ENCODE measurements at regions not wholly inside any gene's neighbourhood (a gene's known extent, or its start where the extent isn't known, plus 50 kb on each side); places are given as distances from the start of the nearest gene placed in this dataset.

DNA sequence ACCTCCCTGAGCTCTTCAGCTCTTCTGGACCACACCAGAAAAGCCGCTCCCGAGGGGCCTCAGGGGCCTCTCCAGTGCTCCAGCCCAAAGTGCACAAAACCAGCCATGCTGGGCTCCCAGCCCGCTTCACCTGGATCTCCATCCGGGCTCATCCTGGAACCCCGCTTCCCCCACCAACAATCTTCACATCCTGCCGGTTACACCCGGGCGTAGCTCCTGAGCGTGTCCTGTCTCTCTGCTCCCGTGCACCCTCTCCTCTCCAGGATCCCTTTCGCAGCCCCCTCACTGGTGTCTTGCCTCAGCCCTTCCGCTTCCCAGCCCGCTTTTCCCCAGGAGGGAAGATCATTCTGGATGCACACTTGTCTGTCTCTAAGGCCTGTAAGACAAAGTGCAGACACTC lies 123.7 kb upstream of the GLI2 start:
- DNase-seq = no peak
- Mint-ChIP-seq H3K4me1 (no peaks in the 10 kb centered on the region), H3K27ac (no peak overlapping the region), H3K4me3 (no peak overlapping the region), H3K9me3 (no peaks in the 10 kb centered on the region), H3K36me3 (ENCODE audit: low read depth) (no peaks in the 10 kb centered on the region), H3K27me3 (peaks cover 13% of the 10 kb centered on the region)
- ChIA-PET CTCF (no interaction called here), POLR2A (no interaction called here)
- TF ChIP-seq, protein P1, sequence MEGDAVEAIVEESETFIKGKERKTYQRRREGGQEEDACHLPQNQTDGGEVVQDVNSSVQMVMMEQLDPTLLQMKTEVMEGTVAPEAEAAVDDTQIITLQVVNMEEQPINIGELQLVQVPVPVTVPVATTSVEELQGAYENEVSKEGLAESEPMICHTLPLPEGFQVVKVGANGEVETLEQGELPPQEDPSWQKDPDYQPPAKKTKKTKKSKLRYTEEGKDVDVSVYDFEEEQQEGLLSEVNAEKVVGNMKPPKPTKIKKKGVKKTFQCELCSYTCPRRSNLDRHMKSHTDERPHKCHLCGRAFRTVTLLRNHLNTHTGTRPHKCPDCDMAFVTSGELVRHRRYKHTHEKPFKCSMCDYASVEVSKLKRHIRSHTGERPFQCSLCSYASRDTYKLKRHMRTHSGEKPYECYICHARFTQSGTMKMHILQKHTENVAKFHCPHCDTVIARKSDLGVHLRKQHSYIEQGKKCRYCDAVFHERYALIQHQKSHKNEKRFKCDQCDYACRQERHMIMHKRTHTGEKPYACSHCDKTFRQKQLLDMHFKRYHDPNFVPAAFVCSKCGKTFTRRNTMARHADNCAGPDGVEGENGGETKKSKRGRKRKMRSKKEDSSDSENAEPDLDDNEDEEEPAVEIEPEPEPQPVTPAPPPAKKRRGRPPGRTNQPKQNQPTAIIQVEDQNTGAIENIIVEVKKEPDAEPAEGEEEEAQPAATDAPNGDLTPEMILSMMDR (IDR thresholded peaks at IDR 0.05) = no peak
- no peak for ATAC-seq (ENCODE audit: low read depth)
- intact Hi-C loops (cut with micrococcal nuclease) = no loop called here

DNA sequence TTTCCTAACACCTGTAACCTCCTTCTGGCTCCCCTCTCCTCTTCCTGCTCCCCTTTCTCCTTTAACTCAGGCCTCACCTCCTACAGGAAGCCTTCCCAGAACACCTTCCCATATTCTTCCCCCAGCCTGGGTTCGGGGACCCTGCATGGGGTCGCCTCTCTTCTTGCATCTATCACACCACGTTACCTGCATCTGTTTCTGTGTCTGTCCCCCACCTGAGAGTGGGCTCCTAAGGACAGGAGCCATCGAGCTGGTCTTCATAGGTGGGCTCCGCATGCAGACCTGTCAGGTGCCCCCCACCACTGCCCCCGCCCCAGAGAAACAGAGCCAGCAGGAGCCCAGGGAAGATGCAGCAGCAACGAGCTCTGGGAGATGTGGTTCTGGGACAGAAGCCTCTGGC lies 123.2 kb upstream of the GLI2 start:
- Mint-ChIP-seq H3K4me3 (no peak overlapping the region), H3K27me3 (peaks cover 10% of the 10 kb centered on the region), H3K36me3 (ENCODE audit: low read depth) (no peaks in the 10 kb centered on the region), H3K4me1 (no peaks in the 10 kb centered on the region), H3K27ac (no peak overlapping the region), H3K9me3 (no peaks in the 10 kb centered on the region)
- POLR2A ChIA-PET = no interaction called here
- intact Hi-C loops (cut with micrococcal nuclease) = no loop called here
- no peak for DNase-seq
- CTCF ChIA-PET = no interaction called here
- TF ChIP-seq, protein P1 (IDR thresholded peaks at IDR 0.05) = no peak
- no peak for ATAC-seq (ENCODE audit: low read depth)

DNA sequence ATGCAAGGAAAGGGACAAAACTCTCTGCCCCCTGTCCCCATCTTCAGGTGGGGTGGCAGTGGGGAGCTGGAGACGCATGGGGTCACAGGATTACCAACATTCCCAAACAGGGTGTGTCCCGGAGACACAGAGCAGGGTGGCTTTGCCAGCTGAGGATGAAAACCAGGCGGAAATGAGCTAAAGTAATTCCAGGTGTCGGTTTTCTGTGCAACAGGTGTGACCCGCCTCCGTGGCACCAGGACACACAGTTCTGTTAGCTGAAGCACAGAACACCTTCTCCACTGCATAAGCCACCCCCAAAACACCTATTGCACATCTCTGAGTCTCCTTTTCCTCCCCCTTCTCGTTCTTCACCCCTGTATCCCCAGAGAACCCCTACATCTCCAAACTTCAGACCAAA lies 122.7 kb upstream of the GLI2 start:
- no peak for DNase-seq
- POLR2A ChIA-PET = no interaction called here
- no peaks in the 10 kb centered on the region for H3K36me3 Mint-ChIP-seq (ENCODE audit: low read depth)
- H3K27me3 Mint-ChIP-seq = peaks cover 10% of the 10 kb centered on the region
- CTCF ChIA-PET = no interaction called here
- H3K4me1 Mint-ChIP-seq = no peaks in the 10 kb centered on the region
- H3K27ac Mint-ChIP-seq = no peak overlapping the region
- intact Hi-C loops (cut with micrococcal nuclease) = no loop called here
- no peak for ATAC-seq (ENCODE audit: low read depth)
- TF ChIP-seq, protein P1 (IDR thresholded peaks at IDR 0.05) = no peak
- no peaks in the 10 kb centered on the region for H3K9me3 Mint-ChIP-seq
- H3K4me3 Mint-ChIP-seq = no peak overlapping the region

DNA sequence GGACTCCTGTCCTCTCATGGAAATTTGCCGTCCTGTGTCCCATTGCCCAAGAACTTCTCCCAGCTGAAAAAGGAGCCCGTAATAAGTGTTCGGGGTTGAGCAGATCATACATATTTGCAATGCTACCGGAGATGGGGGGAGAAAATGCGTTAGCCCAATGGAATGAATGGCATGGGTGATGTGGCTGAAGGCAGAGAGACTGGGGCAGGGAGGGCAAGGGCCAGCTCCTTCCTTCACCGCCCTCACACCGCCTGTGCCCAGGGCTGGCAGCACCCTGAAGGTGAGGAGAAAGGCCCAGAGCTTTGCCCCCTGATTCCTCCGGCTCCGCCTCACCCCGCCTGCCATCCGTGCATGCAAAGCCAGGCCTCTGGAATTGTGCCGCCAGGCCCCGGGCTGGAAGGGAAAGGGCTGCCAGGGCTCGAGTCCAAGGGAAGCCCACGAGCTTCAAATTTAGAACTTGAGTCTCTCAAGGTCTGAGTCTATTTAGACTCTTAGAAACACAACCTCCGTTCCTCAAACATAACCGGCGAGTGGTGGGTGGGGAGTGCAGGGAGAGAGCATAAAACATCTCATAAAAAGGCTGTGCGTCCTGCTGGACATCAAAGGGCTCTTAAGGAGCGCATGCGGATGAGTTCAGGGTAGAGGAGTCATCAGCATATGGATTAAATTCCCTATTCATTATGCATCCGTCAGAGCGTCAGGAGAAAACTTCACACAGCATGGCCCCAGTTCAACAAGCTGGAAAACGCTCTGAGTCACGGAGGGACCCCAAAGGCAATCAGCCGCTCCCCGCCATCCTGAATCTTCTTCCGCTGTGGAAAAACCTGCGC lies 121.7 kb upstream of the GLI2 start:
- H3K9me3 Mint-ChIP-seq = no peaks in the 10 kb centered on the region
- peaks cover 10% of the 10 kb centered on the region for H3K27me3 Mint-ChIP-seq
- DNase-seq = no peak
- ChIA-PET POLR2A (no interaction called here), CTCF (no interaction called here)
- no peaks in the 10 kb centered on the region for H3K4me1 Mint-ChIP-seq
- no peaks in the 10 kb centered on the region for H3K36me3 Mint-ChIP-seq (ENCODE audit: low read depth)
- no peak overlapping the region for H3K27ac Mint-ChIP-seq
- no peak overlapping the region for H3K4me3 Mint-ChIP-seq
- intact Hi-C loops (cut with micrococcal nuclease) = no loop called here
- ATAC-seq (ENCODE audit: low read depth) = no peak
- TF ChIP-seq, protein P1 (IDR thresholded peaks at IDR 0.05) = no peak

DNA sequence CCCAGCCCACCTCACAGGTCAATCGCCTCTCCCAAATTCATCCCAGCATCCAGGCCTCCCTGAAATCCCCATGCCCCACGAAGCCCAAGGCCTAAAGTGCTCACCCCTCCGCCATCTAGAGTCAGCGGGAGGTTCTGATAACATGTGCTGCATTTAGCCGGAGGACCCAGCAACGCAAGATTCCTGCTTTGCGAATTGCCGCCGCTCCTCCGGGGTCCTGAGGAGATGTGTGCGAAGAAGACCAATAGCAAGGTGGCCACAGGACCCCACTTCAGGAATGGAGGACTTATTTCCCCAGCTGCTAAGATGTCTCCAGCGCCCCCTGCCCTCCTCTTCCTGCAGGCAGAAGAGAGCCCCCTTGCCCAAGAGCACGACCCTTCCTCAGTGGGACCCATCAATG lies 120.8 kb upstream of the GLI2 start:
- ATAC-seq (ENCODE audit: low read depth) = no peak
- CTCF ChIA-PET = no interaction called here
- POLR2A ChIA-PET = no interaction called here
- Mint-ChIP-seq H3K4me3 (no peak overlapping the region), H3K27ac (no peak overlapping the region), H3K36me3 (ENCODE audit: low read depth) (no peaks in the 10 kb centered on the region), H3K9me3 (no peaks in the 10 kb centered on the region), H3K27me3 (peaks cover 10% of the 10 kb centered on the region), H3K4me1 (no peaks in the 10 kb centered on the region)
- intact Hi-C loops (cut with micrococcal nuclease) = no loop called here
- TF ChIP-seq, protein P1 (IDR thresholded peaks at IDR 0.05) = no peak
- no peak for DNase-seq

All from activated B cell treated with CpG ODN at 0.5 μM for 24 hours (primary cell).